ENCODE measurements at regions not wholly inside any gene's neighbourhood (a gene's known extent, or its start where the extent isn't known, plus 50 kb on each side); places are given as distances from the start of the nearest gene placed in this dataset.

DNA sequence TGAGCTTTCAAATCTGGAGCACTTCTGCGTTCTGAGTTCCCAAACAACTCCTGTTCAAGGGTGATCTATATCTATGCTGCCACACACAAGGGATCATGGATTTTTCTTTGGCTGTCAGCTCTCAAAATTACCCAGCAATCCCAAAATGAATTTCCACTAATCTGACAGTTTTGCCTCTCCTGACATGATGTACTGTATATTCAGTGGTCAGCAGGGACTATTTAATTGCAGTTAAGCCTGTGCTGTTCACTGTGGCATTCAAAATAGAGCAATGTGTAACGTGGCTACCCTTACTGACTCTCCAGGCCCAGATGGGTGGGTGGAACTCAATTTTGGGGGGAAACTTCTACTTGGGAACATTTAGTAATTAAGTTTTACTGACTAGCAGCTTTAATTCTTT lies 283.8 kb upstream of the TSHZ2 start:
- TF ChIP-seq POLR2A (IDR thresholded peaks at IDR 0.05), result no peak
- TF ChIP-seq, protein P1, sequence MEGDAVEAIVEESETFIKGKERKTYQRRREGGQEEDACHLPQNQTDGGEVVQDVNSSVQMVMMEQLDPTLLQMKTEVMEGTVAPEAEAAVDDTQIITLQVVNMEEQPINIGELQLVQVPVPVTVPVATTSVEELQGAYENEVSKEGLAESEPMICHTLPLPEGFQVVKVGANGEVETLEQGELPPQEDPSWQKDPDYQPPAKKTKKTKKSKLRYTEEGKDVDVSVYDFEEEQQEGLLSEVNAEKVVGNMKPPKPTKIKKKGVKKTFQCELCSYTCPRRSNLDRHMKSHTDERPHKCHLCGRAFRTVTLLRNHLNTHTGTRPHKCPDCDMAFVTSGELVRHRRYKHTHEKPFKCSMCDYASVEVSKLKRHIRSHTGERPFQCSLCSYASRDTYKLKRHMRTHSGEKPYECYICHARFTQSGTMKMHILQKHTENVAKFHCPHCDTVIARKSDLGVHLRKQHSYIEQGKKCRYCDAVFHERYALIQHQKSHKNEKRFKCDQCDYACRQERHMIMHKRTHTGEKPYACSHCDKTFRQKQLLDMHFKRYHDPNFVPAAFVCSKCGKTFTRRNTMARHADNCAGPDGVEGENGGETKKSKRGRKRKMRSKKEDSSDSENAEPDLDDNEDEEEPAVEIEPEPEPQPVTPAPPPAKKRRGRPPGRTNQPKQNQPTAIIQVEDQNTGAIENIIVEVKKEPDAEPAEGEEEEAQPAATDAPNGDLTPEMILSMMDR (IDR thresholded peaks at IDR 0.05 in 8 of 11, conservative IDR thresholded peaks at IDR 0.05 in 3 of 11), result no peak
- no peak for TF ChIP-seq POLR2AphosphoS5 (IDR thresholded peaks at IDR 0.05)

All from spleen (tissue), 7 donors.